Suppressor macrophage treated with lipopolysaccharide for 4 hours (primary cell): ENCODE measurements at regions not wholly inside any gene's neighbourhood (a gene's known extent, or its start where the extent isn't known, plus 50 kb on each side); places are given as distances from the start of the nearest gene placed in this dataset.

Experiments used
- DNase-seq: peaks from one replicate; pipeline ENCODE4 v3.0.0-alpha.2; 2020

DNA sequence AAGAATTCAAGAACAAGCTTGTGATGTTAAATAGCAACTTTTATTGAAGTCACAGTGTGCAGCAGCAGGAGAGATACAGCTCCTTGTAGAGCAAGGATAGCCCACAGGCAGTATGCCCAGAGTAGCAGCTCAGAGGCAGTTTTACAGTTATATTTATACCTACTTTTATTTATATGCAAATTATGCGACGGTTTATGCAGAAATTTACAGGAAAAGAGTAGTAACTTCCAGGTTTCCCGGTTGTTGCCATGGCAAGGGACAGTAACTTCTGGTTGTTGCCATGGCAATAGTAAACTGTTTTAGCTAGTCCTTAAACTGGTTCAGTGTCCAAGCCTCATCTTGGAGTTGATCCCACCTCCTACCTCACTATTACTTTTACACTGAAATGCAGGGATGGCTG is 344.6 kb upstream of the LYPLAL1 start:
- no peak for DNase-seq

DNA sequence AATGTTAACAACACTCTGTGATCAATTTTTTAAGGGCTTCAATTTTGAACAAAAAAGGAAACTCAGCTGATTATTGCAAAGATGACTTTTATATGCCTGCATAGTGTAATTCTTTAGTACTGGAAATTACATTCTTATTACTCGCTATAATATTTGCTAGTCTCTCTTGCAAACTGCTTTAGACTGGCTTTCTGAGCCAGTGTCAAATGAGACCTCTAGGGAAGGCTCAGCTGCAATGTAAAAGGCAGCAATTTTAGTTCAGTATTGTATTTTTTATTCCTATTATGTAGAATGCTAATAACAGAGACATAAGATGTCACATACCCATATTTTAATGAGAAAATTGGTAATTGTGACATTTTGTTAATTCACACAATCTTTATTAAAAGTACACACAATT is 338.1 kb upstream of the LYPLAL1 start:
- DNase-seq, result no peak

- DNase-seq, result no peak
Observed at GRCh38 chr1:218836264-218836663, 337.4 kb upstream of the LYPLAL1 start.

DNA sequence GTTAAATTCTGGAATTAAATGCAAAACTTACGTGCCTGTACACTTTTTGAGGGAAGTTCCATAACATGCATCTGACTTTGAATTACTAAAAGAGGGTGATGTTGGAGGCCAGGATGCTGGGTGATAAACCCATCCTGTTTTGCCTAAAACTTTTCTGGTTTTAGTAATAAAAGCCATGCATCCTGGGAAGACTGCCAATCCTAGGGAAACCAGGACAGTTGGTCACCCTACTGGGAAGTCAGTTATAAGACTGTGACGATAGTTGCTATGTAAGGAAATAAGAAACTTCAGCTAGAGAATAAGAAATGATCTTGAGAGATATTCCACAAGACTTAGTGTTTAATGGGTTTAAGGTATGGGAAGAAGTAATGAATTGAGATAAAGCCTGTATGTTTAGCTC is 336.6 kb upstream of the LYPLAL1 start:
- no peak for DNase-seq

- peak; percentile 40 for DNase-seq
Observed at GRCh38 chr1:218845589-218845988, 328.1 kb upstream of the LYPLAL1 start.

DNA sequence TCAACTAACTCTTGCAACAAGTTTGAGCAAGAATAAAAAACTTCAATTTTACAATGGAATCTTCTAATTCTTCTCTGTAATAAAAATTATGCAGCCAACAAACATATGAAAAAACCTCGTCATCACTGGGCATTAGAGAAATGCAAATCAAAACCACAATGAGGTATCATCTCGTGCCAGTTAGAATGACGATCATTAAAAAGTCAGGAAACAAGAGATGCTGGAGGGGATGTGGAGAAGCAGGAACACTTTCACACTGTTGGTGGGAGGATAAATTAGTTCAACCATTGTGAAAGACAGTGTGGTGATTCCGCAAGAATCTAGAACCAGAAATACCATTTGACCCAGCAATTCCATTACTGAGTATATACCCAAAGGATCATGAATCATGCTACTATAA is 327.5 kb upstream of the LYPLAL1 start:
- DNase-seq, result peak; percentile 39

DNA sequence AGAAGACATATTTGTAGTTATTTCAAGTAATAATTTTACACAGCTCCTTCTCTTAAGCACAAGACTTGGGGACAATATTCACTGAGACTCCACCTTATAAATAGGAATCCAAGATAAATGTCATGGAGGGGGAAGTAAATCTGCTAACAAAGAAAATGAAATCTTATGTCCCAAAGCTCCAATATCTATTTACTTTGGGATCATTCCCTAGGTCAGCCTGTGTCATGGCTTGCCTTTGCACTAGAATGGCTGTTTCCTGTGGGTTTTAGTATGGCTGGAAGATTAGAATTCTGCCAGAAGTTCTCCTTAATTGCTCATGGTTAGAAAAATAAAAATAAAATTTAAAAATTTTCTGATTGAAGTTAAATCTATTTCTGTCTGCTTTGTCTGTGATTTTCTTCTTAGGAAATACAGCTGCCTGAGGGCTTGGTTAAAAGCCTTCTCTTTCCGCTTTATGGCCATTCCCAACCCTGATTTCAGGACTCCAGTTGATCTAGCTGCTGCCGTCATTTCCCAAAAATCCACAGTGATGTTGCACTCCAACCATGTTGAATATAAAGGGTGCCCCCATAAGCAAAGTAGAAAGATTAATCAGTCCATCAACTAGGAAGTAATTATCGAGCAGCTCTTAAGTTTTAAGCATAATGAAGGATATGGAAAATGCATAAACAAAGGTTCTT is 326.4 kb upstream of the LYPLAL1 start:
- no peak for DNase-seq

DNA sequence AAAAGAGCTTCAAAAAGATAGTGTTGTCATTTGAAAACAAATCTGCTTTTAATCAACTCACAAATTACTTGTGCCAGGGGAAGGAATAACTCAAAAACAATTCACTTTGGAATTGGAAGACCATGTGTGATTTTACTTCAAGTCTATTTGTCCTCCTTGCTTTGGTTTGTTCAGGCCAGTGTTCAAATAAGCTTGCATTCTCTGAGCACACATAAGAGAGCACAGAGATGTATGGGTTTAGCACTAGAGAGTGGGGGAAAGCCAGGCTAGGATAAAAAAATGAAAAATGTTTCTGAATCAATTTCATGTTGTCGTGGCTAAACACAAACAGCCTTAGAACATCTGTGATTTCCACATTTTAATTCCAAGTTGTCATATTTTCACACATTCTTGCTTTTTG is 325.7 kb upstream of the LYPLAL1 start:
- no peak for DNase-seq

DNA sequence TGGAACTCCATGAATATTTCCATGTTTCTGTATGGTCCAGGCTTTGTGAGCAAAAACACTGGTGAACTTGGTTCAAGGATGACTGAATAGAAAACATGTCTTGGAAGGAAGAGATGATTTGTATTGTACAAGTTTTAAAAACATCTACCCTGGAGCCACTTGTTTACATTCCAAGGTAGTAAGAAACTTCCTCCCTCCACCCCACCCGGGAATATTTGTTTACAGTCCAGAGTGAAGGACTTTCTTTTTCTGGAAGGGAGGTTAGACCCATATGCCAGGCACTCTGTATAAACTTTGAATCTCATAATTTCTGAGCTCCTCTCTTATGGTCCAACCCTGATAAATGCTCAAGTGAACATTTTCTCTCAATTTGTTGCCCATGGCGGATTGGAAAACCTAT is 323.3 kb upstream of the LYPLAL1 start:
- DNase-seq, result no peak

- DNase-seq, result no peak
Observed at GRCh38 chr1:218851586-218851985, 322.1 kb upstream of the LYPLAL1 start.

DNA sequence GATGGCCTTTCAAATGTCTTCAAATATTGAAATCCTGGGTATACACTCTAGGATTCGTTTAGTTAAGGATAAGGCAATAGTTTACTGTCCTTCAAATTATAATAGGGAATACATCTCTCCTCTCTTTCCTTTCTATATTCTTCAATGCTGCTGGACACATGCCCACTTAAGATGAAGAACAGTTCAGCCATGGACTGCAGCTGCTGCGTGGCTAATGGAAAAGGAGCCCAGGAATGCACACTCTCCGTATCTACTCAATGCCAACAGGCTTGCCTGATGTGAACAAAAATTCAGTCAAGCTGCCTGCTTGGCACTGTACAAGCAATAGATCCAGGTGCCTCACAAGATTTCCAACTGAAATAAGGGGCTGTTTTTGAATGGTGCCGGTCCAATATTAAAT is 321.2 kb upstream of the LYPLAL1 start:
- no peak for DNase-seq

- DNase-seq, result no peak
Observed at GRCh38 chr1:218863987-218864386, 309.7 kb upstream of the LYPLAL1 start.

DNA sequence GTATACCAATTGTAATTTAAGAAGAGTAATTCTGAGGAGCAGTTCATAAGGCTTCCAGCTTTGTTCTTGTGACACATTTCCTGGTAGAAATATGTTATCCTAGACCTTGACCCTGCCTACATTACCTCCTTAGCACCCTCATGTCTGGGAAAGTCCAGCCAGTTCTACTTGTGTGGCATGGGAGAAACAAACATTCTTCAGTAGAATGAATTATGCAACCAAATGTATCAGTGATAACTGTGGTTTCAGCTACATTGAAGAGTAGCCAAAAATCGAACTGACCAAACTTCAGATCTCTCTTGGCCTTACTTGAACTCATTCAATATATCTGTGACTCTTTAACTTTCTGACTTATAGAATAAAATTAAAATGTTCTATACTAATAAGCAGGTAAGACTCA is 308.1 kb upstream of the LYPLAL1 start:
- no peak for DNase-seq

DNA sequence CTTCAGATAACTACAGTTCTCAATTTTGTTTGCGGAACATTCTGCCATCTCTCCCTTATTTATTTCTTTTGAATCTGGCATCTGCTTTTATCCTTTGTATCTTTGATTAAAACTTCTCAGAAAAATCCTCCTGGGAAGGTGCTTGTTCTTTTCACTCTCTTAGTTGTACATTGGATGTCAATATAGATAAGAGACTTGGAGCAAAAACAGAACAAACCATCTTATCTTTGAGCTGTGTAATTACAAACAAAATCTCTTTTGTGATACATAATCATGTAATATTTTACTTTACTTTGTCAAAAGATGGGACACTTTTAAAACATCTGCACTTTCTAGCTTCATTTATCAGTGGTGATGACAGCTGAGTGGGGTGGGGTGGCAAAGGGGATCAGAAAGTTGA is 307.2 kb upstream of the LYPLAL1 start:
- DNase-seq, result no peak

DNA sequence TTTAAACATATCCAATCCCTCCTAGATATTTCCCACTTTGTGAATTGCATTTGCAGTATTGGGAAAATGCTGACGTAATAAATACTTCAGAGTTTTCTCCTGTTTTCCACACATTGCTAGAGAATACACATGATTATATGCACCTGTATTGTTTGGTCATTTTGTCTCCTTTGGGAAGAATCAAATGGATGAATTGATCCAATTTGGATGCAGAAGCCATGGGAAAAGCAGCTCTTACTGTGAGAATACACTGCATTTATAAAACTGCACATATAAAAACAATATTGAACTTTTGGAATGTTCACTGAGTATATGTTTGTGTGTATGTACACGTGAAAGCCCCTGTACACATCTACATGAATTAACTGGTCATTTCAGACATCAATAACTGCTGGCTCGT is 306.6 kb upstream of the LYPLAL1 start:
- DNase-seq, result no peak

GRCh38 chr1:218867941-218868626 is 305.6 kb upstream of the LYPLAL1 start:
- DNase-seq, result no peak

DNA sequence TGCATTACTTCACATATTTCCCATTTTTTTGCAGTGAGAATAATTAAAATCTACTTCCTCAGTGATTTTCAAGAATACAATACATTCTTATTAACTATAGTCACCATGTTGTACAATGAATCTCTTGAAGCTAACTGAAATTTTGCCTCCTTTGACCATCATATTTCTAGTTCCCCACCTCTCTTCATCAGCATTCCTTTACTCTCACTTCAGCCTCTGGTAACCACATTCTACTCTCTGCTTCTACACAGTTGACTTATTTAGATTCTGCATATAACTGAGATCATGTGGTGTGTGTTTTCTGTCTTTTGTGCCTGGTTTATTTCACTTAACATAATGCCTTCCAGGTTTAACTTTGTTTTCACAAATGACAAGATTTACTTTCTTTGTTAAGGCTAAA is 304.4 kb upstream of the LYPLAL1 start:
- no peak for DNase-seq

DNA sequence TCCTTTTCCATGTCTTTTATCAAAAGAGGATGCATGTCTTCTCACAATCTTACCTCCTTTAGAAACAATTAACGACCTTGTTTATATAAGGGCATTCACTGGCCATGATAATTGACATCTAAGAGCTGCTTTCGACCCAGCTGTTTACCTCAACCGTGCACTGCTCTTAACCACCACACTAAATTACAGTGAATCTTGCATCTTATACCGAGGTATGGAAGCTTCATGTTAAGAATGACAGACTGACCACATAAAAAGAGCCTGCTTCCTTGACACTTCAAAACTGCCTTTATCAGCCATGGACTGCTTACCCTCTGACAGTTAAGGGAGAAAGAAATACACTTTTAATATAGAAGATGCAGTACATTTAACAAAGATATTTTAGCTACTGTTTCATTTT is 301.7 kb upstream of the LYPLAL1 start:
- DNase-seq, result no peak

DNA sequence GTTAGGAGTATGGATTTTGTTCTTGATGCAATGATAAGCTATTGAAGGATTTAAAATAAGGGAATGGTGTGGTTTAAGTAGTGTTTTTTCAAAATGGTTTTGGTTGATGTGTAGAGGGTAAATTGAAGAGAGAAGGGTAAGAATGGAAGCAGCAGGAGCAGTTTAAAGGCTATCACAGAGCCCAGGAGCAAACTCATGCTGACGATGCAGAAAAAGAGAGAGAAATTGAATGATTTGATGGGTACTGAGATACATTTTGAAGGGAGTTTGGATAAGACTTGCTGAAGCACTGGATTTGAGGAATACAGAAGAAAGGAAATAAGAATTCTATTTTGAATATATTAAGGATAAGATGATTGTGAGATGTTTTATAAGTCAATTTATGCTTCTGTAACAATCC is 300.8 kb upstream of the LYPLAL1 start:
- DNase-seq, result no peak

DNA sequence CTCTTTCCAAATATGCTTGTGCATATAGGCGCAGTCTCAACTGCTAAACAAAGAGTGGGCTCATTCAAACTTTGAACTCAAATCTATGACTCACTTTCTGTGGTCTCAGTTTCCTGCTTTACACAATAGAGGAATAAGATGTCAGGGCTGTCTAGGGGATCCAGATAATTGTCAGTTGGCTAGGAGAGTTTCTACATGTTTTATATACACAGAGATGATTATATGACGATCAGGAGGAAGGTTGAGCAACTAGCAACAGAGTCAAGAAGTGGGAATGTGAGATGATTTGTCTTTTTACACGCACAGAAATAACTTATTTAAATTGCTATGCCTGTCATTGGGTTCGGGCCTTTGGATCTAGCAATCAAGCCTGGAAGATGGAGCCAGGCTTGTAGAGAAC is 299.4 kb upstream of the LYPLAL1 start:
- peak; percentile 71 for DNase-seq

- no peak for DNase-seq
Observed at GRCh38 chr1:218874801-218875400, 298.8 kb upstream of the LYPLAL1 start.

- DNase-seq, result no peak
Observed at GRCh38 chr1:218878369-218878768, 295.3 kb upstream of the LYPLAL1 start.

DNA sequence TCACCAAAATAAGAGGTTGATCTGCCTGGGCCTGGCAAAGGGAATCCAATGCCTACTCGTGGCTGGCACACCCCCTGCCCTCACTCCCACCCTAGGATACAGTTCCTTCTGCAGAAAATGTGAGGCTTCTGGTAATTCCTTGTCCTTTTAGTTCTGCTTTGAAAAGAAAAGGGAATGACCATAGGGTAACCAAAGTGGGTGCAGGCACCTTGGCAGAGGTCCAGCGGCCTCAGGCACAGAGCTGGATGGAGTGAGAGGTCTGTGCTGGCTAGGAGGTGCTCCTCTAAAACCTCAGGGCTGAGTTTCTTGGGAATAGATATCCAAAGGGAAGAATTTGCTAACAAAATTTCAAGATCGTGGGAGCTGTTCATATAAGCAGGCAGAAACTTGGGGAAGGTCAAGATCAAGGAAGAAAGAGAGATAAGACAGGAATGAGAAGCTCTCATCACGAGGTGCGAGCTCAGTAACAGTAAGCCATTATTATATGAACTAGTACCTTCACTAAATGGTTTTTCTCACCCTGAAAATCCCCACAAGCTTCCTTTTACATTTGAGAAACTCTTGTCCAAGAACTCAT is 293.1 kb upstream of the LYPLAL1 start:
- DNase-seq, result no peak

- DNase-seq, result no peak
Observed at GRCh38 chr1:218882454-218882853, 291.2 kb upstream of the LYPLAL1 start.
